ENCODE measurements at regions not wholly inside any gene's neighbourhood (a gene's known extent, or its start where the extent isn't known, plus 50 kb on each side); places are given as distances from the start of the nearest gene placed in this dataset.

DNA sequence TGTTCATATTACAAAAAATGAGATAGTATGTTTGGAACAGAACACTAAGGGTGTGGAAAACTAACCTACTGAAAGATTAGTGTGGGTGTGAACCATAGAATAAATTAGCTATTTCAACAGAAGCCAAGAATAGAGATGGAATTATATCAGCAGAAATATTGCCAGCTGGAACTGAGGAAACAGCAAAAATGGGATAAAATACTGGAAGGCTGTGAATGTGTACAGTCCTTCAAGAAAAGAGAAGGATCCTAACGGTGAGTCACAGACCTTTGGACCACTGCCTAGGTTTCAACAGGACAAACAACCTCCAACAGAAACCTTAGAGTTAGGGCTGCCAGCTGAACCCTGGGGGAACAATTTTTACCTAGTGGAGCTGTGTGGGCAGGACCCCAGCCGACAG lies 395.0 kb downstream of the ZWINT start:
- no peak for TF ChIP-seq CTCF (IDR thresholded peaks at IDR 0.05; ENCODE audit: insufficient read depth, low read length)
- TF ChIP-seq POLR2AphosphoS5 (IDR thresholded peaks at IDR 0.05; ENCODE audit: low read depth), result no peak

Data from HL-60 (cell line).